HG02938 (cell line): ENCODE measurements at regions not wholly inside any gene's neighbourhood (a gene's known extent, or its start where the extent isn't known, plus 50 kb on each side); places are given as distances from the start of the nearest gene placed in this dataset.
"Not testable (repeated sequence)": the region's sequence is repeated elsewhere in the genome, so short reads cannot be mapped to it uniquely, and the experiment has no call there.

Source experiments
- ATAC-seq: cut with Tn5 transposase; IDR thresholded peaks from one replicate; pipeline ENCODE4 v1.9.1; 2021; ENCODE audit warnings: mild to moderate bottlenecking, moderate library complexity; ENCODE audit not compliant: unreplicated experiment

GRCh38 chr9:96133321-96134021 lies 168.5 kb downstream of the HSD17B3 start:
- ATAC-seq, result no peak

- no peak for ATAC-seq
Observed at GRCh38 chr9:96131825-96132224, 170.2 kb downstream of the HSD17B3 start.

- no peak for ATAC-seq
Observed at GRCh38 chr9:96130970-96131369, 171.0 kb downstream of the HSD17B3 start.

- ATAC-seq, result no peak
Observed at GRCh38 chr9:96129747-96130146, 172.2 kb downstream of the HSD17B3 start.

- ATAC-seq, result no peak
Observed at GRCh38 chr9:96128880-96129279, 173.1 kb downstream of the HSD17B3 start.

GRCh38 chr9:96126321-96126881 lies 175.6 kb downstream of the HSD17B3 start:
- ATAC-seq, result no peak

GRCh38 chr9:96125624-96126023 lies 176.4 kb downstream of the HSD17B3 start:
- ATAC-seq, result no peak

GRCh38 chr9:96122751-96123150 lies 179.2 kb downstream of the HSD17B3 start:
- no peak for ATAC-seq

- ATAC-seq, result no peak
Observed at GRCh38 chr9:96122282-96122681, 179.7 kb downstream of the HSD17B3 start.

GRCh38 chr9:96121136-96121535 lies 180.8 kb downstream of the HSD17B3 start:
- ATAC-seq, result no peak

- no peak for ATAC-seq
Observed at GRCh38 chr9:96117398-96118080, 184.4 kb downstream of the HSD17B3 start.

- ATAC-seq, result no peak
Observed at GRCh38 chr9:96116275-96117064, 185.5 kb downstream of the HSD17B3 start.

GRCh38 chr9:96115836-96116235 lies 186.1 kb downstream of the HSD17B3 start:
- no peak for ATAC-seq

- no peak for ATAC-seq
Observed at GRCh38 chr9:96113032-96113431, 188.9 kb downstream of the HSD17B3 start.

- no peak for ATAC-seq
Observed at GRCh38 chr9:96109680-96110351, 192.2 kb downstream of the HSD17B3 start.

- ATAC-seq, result no peak
Observed at GRCh38 chr9:96108691-96109380, 193.1 kb downstream of the HSD17B3 start.

- ATAC-seq, result no peak
Observed at GRCh38 chr9:96107436-96107835, 194.5 kb downstream of the HSD17B3 start.

GRCh38 chr9:96100385-96101300 lies 201.3 kb downstream of the HSD17B3 start:
- no peak for ATAC-seq

GRCh38 chr9:96090630-96091029 lies 211.3 kb downstream of the HSD17B3 start:
- not testable (repeated sequence) for ATAC-seq
